ENCODE measurements at regions not wholly inside any gene's neighbourhood (a gene's known extent, or its start where the extent isn't known, plus 50 kb on each side); places are given as distances from the start of the nearest gene placed in this dataset.

DNA sequence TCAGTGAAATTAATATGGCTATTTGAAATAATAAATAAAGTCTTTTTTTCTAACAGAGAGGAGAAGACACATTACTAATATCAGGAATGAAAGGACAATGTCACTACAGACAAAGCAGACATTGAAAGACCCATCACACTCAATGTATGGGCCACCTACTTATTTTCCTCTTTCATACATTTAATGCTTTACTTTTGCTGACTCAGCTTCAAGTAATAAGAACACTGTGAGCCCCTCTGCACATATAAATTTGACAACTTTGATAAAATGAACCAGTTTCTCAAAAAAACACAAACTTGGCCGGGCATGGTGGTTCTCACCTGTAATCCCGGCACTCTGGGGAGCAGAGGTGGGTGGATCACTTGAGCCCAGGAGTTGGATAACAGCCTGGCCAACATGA, 664.2 kb upstream of the COBL start:
- Histone ChIP-seq H3K4me1 (ENCODE audit: insufficient read depth, low read length) (no peaks in the 10 kb centered on the region), H3K4me3 (ENCODE audit: low read length) (no peak overlapping the region), H3K9me3 (ENCODE audit: control insufficient read depth in 1 of 2, insufficient read depth in 1 of 2, low read length in 2 of 2) (peaks cover 0 to 8% of the 10 kb centered on the region in 2 experiments), H3K36me3 (ENCODE audit: insufficient read depth, low read length) (no peaks in the 10 kb centered on the region), H3K27ac (ENCODE audit: low read depth in 1 of 2, low read length in 2 of 2) (no peak overlapping the region), H3K27me3 (ENCODE audit: control insufficient read depth in 1 of 2, insufficient read depth in 2 of 2, low read length in 2 of 2) (no peaks in the 10 kb centered on the region)
- H3K4me3 Mint-ChIP-seq, result no peak overlapping the region
- CTCF ChIA-PET, result no interaction called here
- no peaks in the 10 kb centered on the region for H3K36me3 Mint-ChIP-seq (ENCODE audit: low read depth)
- no peak overlapping the region for H3K27ac Mint-ChIP-seq
- intact Hi-C loops (cut with DNase I, micrococcal nuclease), result no loop called here
- TF ChIP-seq, protein P1, sequence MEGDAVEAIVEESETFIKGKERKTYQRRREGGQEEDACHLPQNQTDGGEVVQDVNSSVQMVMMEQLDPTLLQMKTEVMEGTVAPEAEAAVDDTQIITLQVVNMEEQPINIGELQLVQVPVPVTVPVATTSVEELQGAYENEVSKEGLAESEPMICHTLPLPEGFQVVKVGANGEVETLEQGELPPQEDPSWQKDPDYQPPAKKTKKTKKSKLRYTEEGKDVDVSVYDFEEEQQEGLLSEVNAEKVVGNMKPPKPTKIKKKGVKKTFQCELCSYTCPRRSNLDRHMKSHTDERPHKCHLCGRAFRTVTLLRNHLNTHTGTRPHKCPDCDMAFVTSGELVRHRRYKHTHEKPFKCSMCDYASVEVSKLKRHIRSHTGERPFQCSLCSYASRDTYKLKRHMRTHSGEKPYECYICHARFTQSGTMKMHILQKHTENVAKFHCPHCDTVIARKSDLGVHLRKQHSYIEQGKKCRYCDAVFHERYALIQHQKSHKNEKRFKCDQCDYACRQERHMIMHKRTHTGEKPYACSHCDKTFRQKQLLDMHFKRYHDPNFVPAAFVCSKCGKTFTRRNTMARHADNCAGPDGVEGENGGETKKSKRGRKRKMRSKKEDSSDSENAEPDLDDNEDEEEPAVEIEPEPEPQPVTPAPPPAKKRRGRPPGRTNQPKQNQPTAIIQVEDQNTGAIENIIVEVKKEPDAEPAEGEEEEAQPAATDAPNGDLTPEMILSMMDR (IDR thresholded peaks at IDR 0.05), result no peak
- DNase-seq, result no peak
- no peak for ATAC-seq (ENCODE audit: poor library complexity)
- H3K9me3 Mint-ChIP-seq, result peaks cover 7% of the 10 kb centered on the region
- no peaks in the 10 kb centered on the region for H3K4me1 Mint-ChIP-seq (ENCODE audit: low read depth)
- H3K27me3 Mint-ChIP-seq, result no peaks in the 10 kb centered on the region
- POLR2A ChIA-PET, result no interaction called here

DNA sequence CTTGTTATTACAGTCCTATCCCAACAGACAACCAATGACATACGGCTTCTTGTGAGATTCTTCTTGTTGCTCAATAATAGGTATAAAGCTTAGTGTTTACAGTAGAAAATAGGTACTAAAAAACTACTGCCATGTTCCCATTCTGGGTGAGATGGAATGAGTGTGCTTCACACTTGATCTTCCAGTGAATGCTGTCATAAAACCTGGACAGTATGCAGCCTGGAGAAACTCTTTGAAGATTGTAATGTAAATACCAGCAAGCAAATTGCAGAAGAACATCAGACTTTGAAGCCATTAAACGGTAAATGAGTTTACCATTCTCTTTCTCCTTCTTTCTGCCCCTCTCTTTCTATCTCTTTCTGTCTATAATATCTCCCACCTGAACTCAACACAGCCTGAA, 663.7 kb upstream of the COBL start:
- H3K4me3 Mint-ChIP-seq, result no peak overlapping the region
- no peak overlapping the region for H3K27ac Mint-ChIP-seq

DNA sequence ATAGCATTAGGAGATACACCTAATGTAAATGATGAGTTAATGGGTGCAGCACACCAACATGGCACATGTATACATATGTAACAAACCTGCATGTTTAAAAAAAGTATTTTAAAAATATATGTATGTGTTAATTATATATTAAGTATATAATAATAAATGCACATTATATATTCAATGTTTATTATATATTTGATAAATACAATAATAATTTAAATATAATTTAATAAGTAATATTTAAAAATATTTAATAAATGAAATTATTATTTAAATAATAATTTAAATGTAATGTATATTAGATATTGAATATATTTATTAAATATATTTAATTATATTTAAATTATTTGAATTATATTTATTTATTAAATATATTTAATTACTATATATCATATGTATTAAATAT, 661.3 kb upstream of the COBL start:
- no peak for DNase-seq
- Histone ChIP-seq H3K9me3 (ENCODE audit: control insufficient read depth in 1 of 2, insufficient read depth in 1 of 2, low read length in 2 of 2) (peaks cover 0 to 6% of the 10 kb centered on the region in 2 experiments), H3K27ac (ENCODE audit: low read depth in 1 of 2, low read length in 2 of 2) (no peak overlapping the region), H3K4me1 (ENCODE audit: insufficient read depth, low read length) (no peaks in the 10 kb centered on the region), H3K4me3 (ENCODE audit: low read length) (no peak overlapping the region), H3K36me3 (ENCODE audit: insufficient read depth, low read length) (no peaks in the 10 kb centered on the region), H3K27me3 (ENCODE audit: control insufficient read depth in 1 of 2, insufficient read depth in 2 of 2, low read length in 2 of 2) (no peaks in the 10 kb centered on the region)
- H3K36me3 Mint-ChIP-seq (ENCODE audit: low read depth), result no peaks in the 10 kb centered on the region
- CTCF ChIA-PET, result no interaction called here
- H3K27me3 Mint-ChIP-seq, result no peaks in the 10 kb centered on the region
- H3K4me3 Mint-ChIP-seq, result no peak overlapping the region
- H3K4me1 Mint-ChIP-seq (ENCODE audit: low read depth), result no peaks in the 10 kb centered on the region
- POLR2A ChIA-PET, result no interaction called here
- H3K27ac Mint-ChIP-seq, result no peak overlapping the region
- intact Hi-C loops (cut with DNase I, micrococcal nuclease), result no loop called here
- no peak for ATAC-seq (ENCODE audit: poor library complexity)
- peaks cover 5% of the 10 kb centered on the region for H3K9me3 Mint-ChIP-seq
- TF ChIP-seq, protein P1 (IDR thresholded peaks at IDR 0.05), result no peak

More for the DNA sequence above, 663.7 kb upstream of the COBL start:
- intact Hi-C loops (cut with DNase I, micrococcal nuclease), result no loop called here
- Mint-ChIP-seq H3K36me3 (ENCODE audit: low read depth) (no peaks in the 10 kb centered on the region), H3K9me3 (peaks cover 6% of the 10 kb centered on the region), H3K4me1 (ENCODE audit: low read depth) (no peaks in the 10 kb centered on the region), H3K27me3 (no peaks in the 10 kb centered on the region)
- H3K36me3 ChIP-seq (ENCODE audit: insufficient read depth, low read length), result no peaks in the 10 kb centered on the region
- no peak for DNase-seq
- no peaks in the 10 kb centered on the region for H3K4me1 ChIP-seq (ENCODE audit: insufficient read depth, low read length)
- no peaks in the 10 kb centered on the region for H3K27me3 ChIP-seq (ENCODE audit: control insufficient read depth in 1 of 2, insufficient read depth in 2 of 2, low read length in 2 of 2)
- H3K9me3 ChIP-seq (ENCODE audit: control insufficient read depth in 1 of 2, insufficient read depth in 1 of 2, low read length in 2 of 2), result peaks cover 0 to 6% of the 10 kb centered on the region in 2 experiments
- ChIA-PET POLR2A (no interaction called here), CTCF (no interaction called here)
- ATAC-seq (ENCODE audit: poor library complexity), result no peak
- H3K27ac ChIP-seq (ENCODE audit: low read depth in 1 of 2, low read length in 2 of 2), result no peak overlapping the region
- H3K4me3 ChIP-seq (ENCODE audit: low read length), result no peak overlapping the region
- TF ChIP-seq, protein P1 (IDR thresholded peaks at IDR 0.05), result no peak

Measured in CD4-positive, alpha-beta T cell (primary cell).